Right lobe of liver (tissue), 4 donors: ENCODE measurements at regions not wholly inside any gene's neighbourhood (a gene's known extent, or its start where the extent isn't known, plus 50 kb on each side); places are given as distances from the start of the nearest gene placed in this dataset.

ENCODE experiments used
- POLR2A ChIP-seq: fragments of 450-650 bp; IDR thresholded peaks from one replicate; pipeline ENCODE4 v1.6.1; 2017; ENCODE audit warnings: antibody characterized with exemption, mild to moderate bottlenecking
- TF ChIP-seq, protein P1 (sequence below), 4 donors: fragments of 200-600 bp in 3 of 4; fragments of 450-650 bp in 1 of 4; IDR thresholded peaks; one replicate each; pipeline versions ENCODE4 v1.5.1 to v1.8.0; 2016 to 2022; ENCODE audit warnings: antibody characterized with exemption in 4 of 4, mild to moderate bottlenecking in 2 of 4
- donor health status: DM: no; HTN: no; CAD: no.
- donor health status: DM: no; HTN: no; CAD: no.
- donor health status: DM: no; HTN: yes; CAD: no.

DNA sequence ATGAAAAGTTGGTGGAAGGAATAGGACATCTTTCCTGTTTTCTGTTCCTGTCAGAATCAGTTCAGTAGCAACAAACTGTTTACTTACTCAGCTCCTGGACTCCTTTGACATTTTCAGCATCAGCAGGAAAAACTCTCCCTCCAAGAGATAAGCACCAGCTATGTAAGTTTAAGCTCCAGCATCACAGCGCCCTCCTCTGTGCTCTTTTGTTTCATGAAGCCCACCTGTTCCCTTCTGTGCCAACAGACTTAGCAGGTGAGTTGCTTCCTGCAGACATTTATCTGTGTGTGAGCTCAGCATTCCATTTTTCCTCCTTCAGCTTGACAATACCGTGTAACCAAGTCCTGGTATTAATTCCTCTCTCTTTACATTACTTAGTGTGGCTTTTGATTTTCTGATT, 644.1 kb upstream of the AGA start:
- TF ChIP-seq, protein P1, sequence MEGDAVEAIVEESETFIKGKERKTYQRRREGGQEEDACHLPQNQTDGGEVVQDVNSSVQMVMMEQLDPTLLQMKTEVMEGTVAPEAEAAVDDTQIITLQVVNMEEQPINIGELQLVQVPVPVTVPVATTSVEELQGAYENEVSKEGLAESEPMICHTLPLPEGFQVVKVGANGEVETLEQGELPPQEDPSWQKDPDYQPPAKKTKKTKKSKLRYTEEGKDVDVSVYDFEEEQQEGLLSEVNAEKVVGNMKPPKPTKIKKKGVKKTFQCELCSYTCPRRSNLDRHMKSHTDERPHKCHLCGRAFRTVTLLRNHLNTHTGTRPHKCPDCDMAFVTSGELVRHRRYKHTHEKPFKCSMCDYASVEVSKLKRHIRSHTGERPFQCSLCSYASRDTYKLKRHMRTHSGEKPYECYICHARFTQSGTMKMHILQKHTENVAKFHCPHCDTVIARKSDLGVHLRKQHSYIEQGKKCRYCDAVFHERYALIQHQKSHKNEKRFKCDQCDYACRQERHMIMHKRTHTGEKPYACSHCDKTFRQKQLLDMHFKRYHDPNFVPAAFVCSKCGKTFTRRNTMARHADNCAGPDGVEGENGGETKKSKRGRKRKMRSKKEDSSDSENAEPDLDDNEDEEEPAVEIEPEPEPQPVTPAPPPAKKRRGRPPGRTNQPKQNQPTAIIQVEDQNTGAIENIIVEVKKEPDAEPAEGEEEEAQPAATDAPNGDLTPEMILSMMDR (IDR thresholded peaks at IDR 0.05): no peak
- TF ChIP-seq POLR2A: no peak
